ENCODE measurements at regions not wholly inside any gene's neighbourhood (a gene's known extent, or its start where the extent isn't known, plus 50 kb on each side); places are given as distances from the start of the nearest gene placed in this dataset.

- peak in 2 of 5 donors; percentile 46 to 63 for DNase-seq
- Histone ChIP-seq H3K27ac (ENCODE audit: low read depth in 2 of 2, low read length in 2 of 2) (peak overlapping the region in 1 of 2 donors; percentile 29), H3K9me3 (ENCODE audit: control insufficient read depth in 2 of 3, insufficient read depth in 1 of 3, low read length in 3 of 3) (no peaks in the 10 kb centered on the region), H3K4me3 (ENCODE audit: low read length in 3 of 3) (no peak overlapping the region), H3K4me1 (ENCODE audit: control insufficient read depth in 2 of 3, insufficient read depth in 2 of 3, low read depth in 1 of 3, low read length in 3 of 3) (no peaks in the 10 kb centered on the region), H3K36me3 (ENCODE audit: control insufficient read depth in 2 of 3, insufficient read depth in 3 of 3, low read length in 3 of 3) (no peaks in the 10 kb centered on the region), H3K9ac (ENCODE audit: low read length in 3 of 3) (no peak overlapping the region), H3K27me3 (ENCODE audit: control insufficient read depth, insufficient read depth, low read length) (no peaks in the 10 kb centered on the region)
- TF ChIP-seq CTCF (IDR thresholded peaks at IDR 0.05; ENCODE audit: borderline replicate concordance, extremely low read depth, insufficient read depth), result no peak
- intact Hi-C loops (cut with DNase I), result no loop called here
- no peak for FAIRE-seq
Observed at GRCh38 chr12:68497702-68498101, 113.0 kb upstream of the RAP1B start.

GRCh38 chr12:68498736-68499135 lies 112.0 kb upstream of the RAP1B start:
- Histone ChIP-seq H3K9ac (ENCODE audit: low read length in 3 of 3) (no peak overlapping the region), H3K36me3 (ENCODE audit: control insufficient read depth in 2 of 3, insufficient read depth in 3 of 3, low read length in 3 of 3) (no peaks in the 10 kb centered on the region), H3K4me1 (ENCODE audit: control insufficient read depth in 2 of 3, insufficient read depth in 2 of 3, low read depth in 1 of 3, low read length in 3 of 3) (no peaks in the 10 kb centered on the region), H3K9me3 (ENCODE audit: control insufficient read depth in 2 of 3, insufficient read depth in 1 of 3, low read length in 3 of 3) (no peaks in the 10 kb centered on the region), H3K27ac (ENCODE audit: low read depth in 2 of 2, low read length in 2 of 2) (no peak overlapping the region), H3K4me3 (ENCODE audit: low read length in 3 of 3) (no peak overlapping the region), H3K27me3 (ENCODE audit: control insufficient read depth, insufficient read depth, low read length) (no peaks in the 10 kb centered on the region)
- no peak for TF ChIP-seq CTCF (IDR thresholded peaks at IDR 0.05; ENCODE audit: borderline replicate concordance, extremely low read depth, insufficient read depth)
- intact Hi-C loops (cut with DNase I), result no loop called here
- no peak for FAIRE-seq
- no peak for DNase-seq

- Histone ChIP-seq H3K4me1 (ENCODE audit: control insufficient read depth in 2 of 3, insufficient read depth in 2 of 3, low read depth in 1 of 3, low read length in 3 of 3) (no peaks in the 10 kb centered on the region), H3K9ac (ENCODE audit: low read length in 3 of 3) (no peak overlapping the region), H3K27me3 (ENCODE audit: control insufficient read depth, insufficient read depth, low read length) (no peaks in the 10 kb centered on the region), H3K27ac (ENCODE audit: low read depth in 2 of 2, low read length in 2 of 2) (no peak overlapping the region), H3K36me3 (ENCODE audit: control insufficient read depth in 2 of 3, insufficient read depth in 3 of 3, low read length in 3 of 3) (no peaks in the 10 kb centered on the region), H3K4me3 (ENCODE audit: low read length in 3 of 3) (no peak overlapping the region), H3K9me3 (ENCODE audit: control insufficient read depth in 2 of 3, insufficient read depth in 1 of 3, low read length in 3 of 3) (no peaks in the 10 kb centered on the region)
- intact Hi-C loops (cut with DNase I), result no loop called here
- FAIRE-seq (no peak), DNase-seq (no peak)
- no peak for TF ChIP-seq CTCF (IDR thresholded peaks at IDR 0.05; ENCODE audit: borderline replicate concordance, extremely low read depth, insufficient read depth)
Observed at GRCh38 chr12:68499616-68500015, 111.1 kb upstream of the RAP1B start.

GRCh38 chr12:68501226-68501625 lies 109.5 kb upstream of the RAP1B start:
- DNase-seq (no peak), FAIRE-seq (no peak)
- Histone ChIP-seq H3K9me3 (ENCODE audit: control insufficient read depth in 2 of 3, insufficient read depth in 1 of 3, low read length in 3 of 3) (no peaks in the 10 kb centered on the region), H3K36me3 (ENCODE audit: control insufficient read depth in 2 of 3, insufficient read depth in 3 of 3, low read length in 3 of 3) (no peaks in the 10 kb centered on the region), H3K4me3 (ENCODE audit: low read length in 3 of 3) (no peak overlapping the region), H3K9ac (ENCODE audit: low read length in 3 of 3) (no peak overlapping the region), H3K27ac (ENCODE audit: low read depth in 2 of 2, low read length in 2 of 2) (no peak overlapping the region), H3K4me1 (ENCODE audit: control insufficient read depth in 2 of 3, insufficient read depth in 2 of 3, low read depth in 1 of 3, low read length in 3 of 3) (no peaks in the 10 kb centered on the region), H3K27me3 (ENCODE audit: control insufficient read depth, insufficient read depth, low read length) (no peaks in the 10 kb centered on the region)
- no peak for TF ChIP-seq CTCF (IDR thresholded peaks at IDR 0.05; ENCODE audit: borderline replicate concordance, extremely low read depth, insufficient read depth)
- intact Hi-C loops (cut with DNase I), result no loop called here
